HG02571 (cell line): ENCODE measurements at regions not wholly inside any gene's neighbourhood (a gene's known extent, or its start where the extent isn't known, plus 50 kb on each side); places are given as distances from the start of the nearest gene placed in this dataset.

Experiments
- ATAC-seq: cut with Tn5 transposase; IDR thresholded peaks from one replicate; pipeline ENCODE4 v1.9.1; 2021; ENCODE audit warnings: mild to moderate bottlenecking, moderate library complexity; ENCODE audit not compliant: unreplicated experiment

DNA sequence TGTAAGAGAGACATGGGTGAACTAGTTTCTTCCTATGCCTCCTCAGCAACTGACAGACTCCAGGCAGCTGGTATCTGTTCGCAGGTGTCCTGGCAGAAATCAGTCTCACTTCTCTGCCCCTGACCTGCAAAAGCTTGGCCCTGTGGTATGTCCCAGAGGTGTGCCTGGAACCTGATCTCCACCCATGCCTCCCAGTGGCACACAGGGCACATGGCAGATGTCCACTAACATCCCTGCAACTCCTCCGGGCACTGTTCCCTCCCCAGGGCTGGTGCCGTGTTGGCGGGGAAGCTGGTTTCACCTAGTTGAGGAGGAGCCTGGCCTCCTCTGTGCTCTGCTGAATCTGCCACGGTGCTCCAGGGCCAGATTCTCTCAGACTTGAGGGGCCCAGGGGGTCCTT is 123.3 kb upstream of the GGTLC1 start:
- no peak for ATAC-seq

DNA sequence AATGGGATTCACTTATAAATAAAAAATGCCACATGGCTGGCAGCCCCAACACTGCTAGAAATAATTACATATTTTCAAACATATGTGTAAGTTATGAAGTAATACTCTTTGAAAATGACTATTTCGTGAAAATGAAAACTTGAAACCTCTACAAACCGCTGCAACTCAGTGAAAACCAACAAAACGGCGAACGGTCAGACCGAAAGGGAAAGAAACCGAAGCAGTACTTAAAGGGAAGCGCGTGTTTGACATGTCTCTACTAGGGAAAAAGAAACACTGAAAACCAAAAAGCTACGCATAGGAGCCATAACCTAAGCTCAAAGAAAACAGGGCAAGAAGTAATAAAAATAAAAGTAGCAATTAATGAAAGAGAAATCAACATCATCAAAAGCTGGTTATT is 121.0 kb upstream of the GGTLC1 start:
- ATAC-seq, result no peak

DNA sequence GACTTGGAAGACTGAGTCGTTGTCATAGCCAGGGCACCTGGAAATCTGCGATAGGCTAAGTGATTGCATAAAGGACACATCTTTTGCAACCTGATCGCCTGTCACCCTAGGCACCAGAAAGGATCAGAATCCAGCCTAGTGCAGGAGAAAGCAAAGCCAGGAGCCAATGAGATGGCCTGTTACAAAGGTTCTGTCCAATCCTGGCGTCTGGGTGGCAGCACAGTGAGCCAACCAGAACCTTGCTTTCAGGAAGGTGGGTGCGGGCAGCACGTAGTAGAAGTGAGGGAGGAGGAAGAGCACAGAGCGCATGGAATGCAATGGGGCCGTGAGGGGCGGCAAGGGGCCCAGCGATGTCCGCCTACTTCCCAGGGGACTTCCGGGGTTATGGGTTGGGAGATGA is 120.4 kb upstream of the GGTLC1 start:
- no peak for ATAC-seq

DNA sequence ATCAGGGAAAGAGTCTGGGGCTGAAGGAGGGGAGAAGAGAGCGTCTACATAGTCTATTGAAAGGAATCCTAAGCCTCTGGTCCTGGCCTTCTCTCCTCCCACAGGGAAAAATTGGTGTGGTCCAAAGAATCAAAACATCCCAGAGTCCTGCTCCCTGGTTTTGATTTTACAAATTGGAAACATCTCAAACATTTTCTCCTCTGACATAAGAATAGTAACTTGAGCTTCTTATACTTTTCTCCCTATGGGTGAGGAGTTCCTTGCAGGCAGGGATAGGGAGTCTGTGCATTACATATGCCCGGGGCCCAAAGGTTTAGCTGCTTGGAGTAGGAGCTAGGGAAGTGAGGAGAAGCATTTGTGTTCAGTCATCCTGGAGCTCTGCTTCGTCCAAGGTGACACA is 120.0 kb upstream of the GGTLC1 start:
- no peak for ATAC-seq

DNA sequence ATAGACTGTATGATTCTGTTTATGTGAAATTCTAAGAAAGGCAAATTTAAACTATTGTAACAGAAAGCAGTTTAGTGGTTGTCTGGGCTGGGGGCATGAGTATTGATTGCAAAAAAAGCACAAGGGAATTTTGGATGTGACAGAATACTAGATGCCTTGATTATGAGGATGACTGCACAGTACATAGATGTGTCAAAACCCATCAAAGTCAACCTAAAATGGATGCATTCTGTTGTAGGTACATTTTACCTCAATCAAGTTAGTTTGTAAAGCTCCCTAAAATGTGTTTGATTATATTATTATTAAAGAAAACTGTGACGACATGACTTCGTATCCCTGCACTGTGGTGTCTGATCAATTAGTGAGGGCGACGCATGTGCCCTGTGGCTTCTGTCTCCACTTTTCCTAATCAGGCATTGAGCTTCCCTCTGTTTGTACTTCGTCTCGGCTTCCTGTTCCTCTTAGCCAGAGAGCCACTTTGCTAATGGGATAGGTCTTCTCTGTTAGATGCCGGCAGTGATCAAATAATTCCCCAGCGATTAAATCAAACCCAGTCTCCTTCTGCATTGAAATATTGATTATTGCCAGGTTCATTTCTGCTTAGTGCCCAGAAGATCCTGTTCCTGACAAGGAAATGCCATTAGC is 118.3 kb upstream of the GGTLC1 start:
- ATAC-seq, result no peak

DNA sequence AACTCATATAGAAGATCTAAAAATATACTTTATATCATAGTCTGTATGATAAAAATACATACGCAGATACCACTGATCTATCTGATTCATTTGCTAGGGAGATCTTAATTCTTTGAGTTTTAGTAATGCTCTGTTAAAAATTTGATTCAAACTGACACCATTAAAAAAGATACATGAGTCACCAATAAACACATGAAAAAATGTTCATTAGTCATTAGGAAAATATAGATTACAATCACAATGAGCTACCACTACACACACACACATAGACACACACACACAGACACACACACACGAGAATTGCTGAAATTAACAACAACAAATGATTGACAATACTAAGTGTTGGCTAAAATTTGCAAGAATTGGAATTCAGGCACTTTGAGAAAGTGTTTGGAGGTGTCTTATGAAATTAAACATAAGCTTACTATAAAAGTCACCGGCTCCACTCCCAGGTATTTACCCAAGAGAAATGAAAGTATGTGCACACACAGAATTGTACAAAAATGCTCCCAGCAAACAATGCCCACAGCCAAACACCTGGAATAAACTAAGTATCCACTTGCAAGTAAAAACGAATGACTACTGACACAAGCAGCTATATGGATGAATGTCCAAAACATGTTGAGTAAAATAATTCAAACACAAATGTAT is 117.7 kb upstream of the GGTLC1 start:
- no peak for ATAC-seq

DNA sequence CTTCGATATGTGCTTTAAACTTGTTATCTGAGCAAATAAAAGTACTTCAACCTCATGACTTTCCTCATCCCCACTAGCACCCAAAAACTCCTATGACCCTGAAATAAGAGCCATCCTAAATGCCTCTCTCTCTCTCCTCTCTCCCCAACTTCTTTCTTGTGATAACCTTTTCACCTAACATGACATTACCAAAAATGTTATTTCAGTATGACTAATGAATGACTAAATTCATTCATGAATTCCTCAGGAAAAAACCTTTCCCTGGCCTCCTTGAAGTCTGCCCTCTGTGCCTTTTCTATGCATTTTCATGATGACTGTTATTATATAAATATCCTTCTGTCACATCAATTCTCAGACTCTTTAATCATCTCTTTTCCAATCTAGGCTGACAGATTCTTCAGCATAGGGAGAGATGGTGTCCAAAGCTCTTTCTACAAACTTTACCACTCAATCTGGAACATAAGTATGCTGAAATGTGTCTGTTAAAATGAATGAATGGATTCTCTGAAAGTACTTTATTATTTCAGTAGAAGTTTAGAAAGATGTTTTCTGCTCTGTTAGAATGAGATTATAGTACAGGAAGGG is 114.3 kb upstream of the GGTLC1 start:
- ATAC-seq, result no peak

DNA sequence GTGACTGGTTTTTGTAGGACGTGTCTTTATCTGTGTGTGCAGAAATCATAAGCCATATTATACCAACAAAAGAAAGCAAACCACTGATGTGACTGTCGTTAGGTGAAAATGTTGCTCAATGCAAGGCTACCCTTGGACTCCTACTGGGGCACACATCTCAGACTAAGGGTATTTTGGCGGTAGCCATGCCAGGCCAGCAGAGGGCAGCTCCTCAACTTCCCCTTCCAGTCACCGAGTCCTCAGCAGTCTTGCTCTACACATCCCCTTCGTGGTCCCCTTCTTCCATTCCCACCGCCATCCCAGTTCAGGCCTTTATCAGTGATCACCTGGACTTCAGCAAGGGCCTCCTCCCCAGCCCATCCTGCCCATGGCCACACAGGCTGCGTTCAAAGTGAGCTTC is 113.7 kb upstream of the GGTLC1 start:
- no peak for ATAC-seq

DNA sequence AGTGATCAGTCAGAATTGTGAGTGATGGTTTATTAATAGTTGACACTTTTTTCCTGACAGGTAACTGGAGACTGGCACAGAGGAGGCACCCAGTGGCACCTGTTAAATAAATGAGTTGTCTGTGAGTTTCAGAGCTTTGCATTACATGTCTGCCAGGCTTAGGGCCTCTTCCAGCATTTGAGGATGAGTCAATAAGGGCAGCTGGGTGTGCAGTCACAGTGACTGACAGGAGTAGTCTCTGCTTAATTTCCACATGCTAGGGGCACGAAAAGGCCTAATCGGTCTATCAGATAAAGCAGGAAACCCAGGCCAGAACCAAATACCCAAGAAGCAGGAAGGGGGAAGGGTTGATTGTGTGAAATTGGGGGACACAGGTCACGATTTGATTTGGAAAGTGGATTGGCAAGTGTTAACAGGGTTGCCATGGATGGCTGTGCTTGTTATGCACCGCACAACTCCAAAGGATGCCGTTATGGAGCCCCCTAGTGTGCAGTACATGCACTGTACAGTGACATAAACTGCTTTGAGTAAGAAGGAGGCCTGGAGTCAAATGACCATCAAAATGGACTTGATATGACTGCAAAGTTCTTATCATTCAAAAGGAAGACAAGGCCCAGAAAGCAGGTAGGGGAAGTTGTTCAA is 111.9 kb upstream of the GGTLC1 start:
- ATAC-seq, result peak; percentile 75

DNA sequence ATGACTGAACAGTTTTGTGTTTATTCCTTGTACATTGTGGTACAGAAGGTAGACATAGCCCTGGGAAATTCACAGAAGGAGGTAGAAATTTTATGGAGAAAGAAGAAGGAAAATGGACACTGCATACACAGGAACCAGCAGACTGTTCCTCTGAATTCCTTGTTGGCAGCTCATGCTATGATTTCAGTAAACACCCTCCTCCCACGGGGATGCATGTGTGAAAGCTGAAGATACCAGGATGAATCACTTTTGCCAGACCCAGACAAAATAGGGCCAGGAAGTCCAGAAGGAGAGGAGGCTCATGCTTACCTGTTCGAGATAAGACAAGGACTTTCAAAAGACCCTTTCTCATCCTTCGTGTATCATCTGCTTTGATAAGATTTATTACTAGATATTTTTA is 110.3 kb upstream of the GGTLC1 start:
- ATAC-seq, result no peak

DNA sequence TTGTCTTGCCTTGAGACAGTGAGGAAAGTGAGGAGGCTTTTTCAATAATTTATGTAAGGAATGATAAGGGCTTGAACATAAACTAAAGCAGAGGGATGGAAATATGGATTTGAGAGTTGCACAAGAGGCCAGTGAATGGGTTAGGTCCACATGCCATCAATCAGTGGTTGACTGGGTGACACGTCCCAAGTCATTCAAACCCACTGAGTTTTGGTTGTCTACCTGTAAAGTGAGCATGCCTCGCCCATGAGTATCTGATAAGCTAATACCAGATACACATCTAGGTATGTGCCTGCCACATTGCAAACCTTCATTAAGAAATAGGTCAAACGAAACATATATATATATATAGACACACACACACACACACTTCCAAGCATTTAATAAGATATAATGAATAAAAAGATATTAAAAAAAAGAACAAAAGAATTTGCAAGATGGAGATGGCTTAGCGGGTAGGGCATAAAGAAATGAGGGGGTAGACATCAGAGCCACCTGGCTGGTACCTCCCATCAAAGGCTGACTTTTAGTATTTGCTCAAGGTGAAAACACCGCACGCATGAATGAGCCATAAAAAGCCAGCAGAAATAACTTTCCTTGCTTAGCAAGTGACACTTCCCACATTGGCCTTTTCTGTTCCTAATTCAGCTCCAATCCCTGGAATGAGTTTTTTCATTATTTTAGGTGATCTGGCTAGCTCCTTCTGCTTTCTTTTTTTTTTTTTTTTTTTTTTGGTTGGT is 109.1 kb upstream of the GGTLC1 start:
- ATAC-seq, result no peak

DNA sequence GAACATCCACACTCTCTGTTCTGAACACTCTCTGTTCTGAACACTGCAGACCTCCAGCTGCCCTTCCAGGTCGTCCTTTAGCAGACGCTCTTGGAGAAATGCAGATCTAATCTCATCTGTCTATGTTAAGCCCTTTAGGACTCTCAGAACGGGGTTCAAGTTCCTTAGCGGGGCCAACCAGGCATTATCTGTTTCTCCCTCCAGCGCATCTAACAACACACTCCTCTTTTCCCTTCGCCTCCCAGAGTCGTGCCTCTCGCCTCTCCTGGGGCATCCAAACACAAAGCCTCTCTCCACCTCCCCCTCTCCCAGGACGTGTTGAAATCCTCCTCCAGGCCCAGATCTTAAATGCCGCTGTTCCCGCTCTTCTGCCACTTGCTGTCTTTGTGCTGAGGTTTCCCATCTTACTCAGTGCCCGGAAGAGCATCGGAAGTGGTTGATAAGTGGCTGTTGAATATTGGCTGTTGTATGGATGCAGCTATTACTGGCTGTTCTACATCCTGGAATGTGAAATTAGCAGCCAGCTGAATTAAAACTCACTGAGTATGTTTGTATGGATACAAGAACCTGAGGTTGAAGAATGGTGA is 108.4 kb upstream of the GGTLC1 start:
- ATAC-seq, result no peak

DNA sequence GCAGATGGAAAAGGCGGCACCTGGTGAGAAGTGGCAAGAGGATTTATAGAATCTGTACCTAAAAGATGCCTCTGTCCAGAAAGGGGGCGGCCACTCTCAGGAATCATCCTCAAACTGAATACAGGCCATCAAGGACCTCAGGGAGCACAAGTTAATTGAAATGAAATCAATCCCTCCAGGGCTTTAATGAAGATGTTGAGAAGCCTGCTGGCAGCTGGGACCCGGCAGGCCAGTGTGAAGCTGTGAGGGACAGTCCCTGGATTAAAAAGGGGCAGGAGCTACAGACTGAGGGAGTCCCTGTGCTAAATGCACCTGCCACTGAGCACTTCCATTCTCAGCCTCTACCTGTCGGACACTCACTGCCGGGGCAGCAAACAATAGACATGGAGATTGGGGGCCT is 107.7 kb upstream of the GGTLC1 start:
- no peak for ATAC-seq

DNA sequence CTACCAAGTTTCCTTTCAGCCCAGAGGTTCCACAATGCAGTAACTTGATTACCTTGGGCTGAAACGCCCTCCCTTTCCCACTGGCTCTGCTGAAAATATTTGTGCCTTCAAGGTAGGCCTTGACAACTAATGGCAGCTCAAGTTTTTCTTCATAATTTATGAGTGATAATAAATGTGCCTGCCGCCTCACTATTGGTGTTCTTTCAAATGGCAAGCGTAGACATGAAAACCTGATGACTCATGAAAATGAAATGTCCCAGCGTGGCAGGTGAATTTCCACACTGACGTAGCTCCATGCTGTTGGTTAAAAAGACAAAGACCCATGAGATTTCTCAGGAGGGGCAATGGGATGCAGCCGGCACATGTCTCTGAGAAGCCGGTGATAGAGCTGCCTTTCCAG is 107.2 kb upstream of the GGTLC1 start:
- no peak for ATAC-seq

DNA sequence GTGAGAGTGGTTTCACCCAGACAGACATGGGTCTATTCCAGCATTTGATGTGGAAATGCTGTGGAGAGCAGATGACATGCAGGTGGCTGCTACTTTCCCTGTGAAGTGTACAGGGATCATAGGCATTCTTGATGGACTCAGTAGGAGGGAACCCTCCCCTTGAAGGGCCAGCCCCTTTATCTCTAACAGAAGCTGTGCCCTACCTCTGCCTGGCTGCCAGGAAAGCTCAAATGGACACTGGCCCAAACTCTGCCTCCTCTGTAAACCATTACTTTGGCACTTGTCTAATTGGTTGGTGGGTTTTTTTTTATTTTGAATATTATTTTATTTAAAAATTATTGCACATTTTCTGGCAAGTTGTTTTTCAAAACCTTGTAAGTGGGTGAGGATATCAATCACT is 106.7 kb upstream of the GGTLC1 start:
- no peak for ATAC-seq

DNA sequence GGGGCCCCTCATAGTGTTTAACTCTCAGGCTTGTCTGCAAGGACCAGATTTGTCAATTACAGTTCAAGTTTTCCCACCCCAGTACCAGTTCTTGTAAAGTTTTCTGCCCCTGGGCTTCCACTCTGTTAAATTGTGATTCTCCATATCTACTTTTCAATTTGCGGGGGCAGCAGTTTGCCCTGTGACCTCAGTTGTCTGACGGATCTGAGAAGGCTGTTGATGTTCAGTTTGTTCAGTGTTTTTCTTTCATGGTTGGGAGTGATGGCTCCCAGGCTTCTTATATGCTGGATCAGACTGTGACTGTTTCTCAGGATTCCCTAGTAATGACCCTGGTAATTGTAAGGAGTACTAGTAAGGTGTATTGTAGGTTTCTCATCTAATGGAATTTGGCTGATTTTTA is 101.0 kb upstream of the GGTLC1 start:
- ATAC-seq, result no peak

DNA sequence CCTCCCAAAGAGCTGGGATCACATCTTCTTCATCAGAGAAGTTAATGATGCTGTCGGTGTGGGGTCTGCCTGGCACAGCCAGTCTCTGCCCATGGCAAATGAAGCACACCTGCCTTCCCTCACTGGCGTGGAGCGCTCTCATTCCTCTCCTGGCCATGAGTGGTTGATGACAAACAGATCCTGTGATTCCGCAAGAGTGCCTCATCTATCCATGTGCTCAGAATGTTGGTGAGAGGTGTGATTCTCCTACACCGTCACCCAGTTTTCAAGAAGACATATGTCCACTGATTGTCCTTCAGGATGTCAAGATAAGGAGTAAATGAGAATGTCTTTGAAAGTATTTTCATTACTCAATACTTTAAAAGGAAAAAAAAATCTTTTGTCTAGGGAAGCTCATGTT is 97.5 kb upstream of the GGTLC1 start:
- no peak for ATAC-seq

DNA sequence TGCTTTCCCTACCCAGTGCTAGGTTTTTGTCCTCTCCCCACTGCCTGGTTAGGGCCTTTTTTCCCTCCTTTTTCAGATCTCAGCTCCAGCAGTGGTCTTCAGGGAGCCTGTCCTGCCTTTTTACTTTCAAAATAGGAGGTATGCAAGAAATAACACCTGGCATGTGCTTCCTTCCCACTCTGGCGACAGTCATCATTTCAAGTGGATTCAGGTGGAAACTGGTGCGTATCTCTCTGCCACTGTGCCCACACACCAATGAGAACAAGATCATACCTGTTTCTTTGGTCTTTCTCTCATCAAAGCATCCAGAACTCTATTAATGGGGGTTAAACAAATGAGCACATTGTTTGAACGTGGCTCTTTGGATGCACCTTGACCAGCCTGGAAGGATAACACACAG is 95.7 kb upstream of the GGTLC1 start:
- ATAC-seq, result no peak

DNA sequence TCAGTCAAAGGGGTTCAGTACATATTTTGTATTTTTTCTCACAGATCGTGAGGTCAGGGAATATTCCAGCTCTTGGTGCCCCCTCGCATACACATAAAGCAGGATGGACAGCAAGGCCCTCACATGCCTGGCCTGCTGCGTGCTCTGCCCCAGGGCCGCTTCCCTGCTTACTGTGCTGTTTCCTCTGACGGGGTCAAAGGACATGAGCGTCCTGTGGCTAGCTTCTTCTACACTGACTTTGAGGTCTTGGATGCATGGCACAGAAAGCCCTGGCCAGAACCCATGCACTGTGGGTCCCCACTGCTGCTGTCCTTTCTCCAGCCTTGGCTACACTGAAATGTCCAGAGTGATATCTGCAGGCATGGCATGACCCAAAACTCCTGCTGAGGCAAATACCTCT is 92.5 kb upstream of the GGTLC1 start:
- ATAC-seq, result no peak

DNA sequence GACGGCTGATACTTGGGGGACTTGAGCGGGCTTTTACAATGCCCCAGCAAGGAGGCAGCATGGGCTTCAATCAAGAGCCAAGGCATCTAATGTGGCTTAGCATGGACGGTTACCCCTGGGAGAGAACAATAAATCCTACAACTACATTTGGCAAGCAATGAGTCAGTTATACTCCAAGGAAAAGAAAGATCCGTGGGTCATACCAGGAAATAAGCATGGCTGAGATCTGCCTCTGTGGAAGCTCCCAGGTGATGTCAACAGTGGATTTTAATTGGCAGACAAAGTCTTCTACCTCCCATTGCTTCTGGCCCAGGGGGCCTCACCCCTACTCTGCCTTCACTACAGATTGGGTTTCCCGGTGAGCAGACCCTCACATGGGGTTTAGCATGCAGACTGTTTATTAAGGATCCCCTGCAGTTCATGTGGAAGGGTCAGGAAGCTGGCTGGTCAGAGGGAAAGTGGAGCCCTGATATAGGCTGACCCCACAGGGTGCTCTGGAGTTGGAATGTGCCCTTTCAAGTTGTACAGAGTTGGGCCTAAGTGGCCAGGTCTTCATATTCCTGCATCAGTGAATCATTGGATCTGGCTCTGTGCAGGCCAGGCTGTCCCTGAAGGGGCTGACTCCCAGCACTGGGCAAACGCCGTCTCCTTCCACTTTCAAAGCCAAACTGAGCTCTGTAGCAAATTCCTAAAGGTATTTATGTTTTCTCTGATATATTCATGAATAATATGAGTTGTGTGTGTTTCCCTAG is 91.3 kb upstream of the GGTLC1 start:
- ATAC-seq, result no peak
